ENCODE measurements at regions not wholly inside any gene's neighbourhood (a gene's known extent, or its start where the extent isn't known, plus 50 kb on each side); places are given as distances from the start of the nearest gene placed in this dataset.

DNA sequence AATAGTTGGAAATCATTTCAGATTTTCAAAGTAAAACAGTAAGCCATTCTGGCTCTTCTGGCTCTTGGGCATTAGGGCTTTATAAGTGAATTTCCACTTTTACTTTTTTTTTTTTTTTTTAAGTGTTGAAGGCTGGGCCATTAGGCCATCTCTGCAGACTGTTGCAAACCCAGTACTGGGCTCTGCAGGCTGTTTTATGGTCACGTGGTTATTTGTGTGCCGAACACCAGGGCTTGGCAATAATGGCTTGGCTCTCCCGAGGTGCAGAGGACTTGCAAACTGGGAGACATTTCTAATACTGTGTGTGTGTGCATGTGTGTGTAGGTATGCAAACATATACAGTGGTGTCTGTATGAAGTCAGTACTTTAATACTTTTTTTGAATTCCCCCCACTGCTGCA lies 194.9 kb upstream of the CDH5 start:
- no peak for DNase-seq

DNA sequence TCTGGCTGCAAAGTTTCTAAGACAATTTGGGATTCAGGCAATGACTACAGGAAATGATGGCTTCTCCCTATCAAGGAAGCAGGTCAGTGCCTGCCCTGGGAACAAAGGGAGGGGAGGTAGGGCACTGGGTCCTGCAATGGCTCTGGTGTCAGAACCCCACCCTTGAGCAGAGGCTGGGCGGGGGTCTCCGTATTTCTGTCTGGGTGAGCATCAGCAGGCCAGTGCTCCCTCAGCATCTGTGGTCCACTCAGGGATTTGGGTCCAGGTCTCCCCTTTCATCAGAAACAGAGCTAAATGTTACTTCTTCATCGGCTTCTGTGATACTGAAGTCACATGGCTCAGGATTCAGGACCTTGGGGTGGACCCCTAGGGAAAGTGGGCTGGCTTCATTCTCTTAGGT lies 195.5 kb upstream of the CDH5 start:
- DNase-seq: no peak

GRCh38 chr16:66169817-66170216 lies 196.7 kb upstream of the CDH5 start:
- DNase-seq: no peak

DNA sequence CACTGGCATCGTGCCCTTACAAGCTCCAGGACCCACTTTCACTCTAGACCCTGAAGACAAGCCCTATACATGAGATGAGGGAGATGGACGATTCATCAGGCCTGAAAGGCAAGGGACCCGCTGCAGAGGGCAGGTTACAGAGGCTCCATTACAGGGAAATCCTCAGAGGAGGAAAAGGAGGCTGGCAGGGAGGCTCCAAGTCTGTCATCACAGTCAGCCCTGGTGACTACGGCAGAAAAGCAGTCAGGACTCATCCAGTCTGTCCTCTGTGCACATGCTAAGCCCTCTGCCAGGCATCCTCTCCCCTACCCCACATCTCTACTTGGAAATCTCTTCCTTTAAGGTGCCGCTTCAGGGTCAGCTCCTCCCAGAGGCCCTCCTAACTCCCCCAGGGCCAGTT lies 197.7 kb upstream of the CDH5 start:
- no peak for DNase-seq

- DNase-seq: no peak
Measured at GRCh38 chr16:66167564-66168291, 198.8 kb upstream of the CDH5 start.

GRCh38 chr16:66166490-66166889 lies 200.0 kb upstream of the CDH5 start:
- DNase-seq: no peak

- no peak for DNase-seq
Measured at GRCh38 chr16:66165879-66166278, 200.6 kb upstream of the CDH5 start.

DNA sequence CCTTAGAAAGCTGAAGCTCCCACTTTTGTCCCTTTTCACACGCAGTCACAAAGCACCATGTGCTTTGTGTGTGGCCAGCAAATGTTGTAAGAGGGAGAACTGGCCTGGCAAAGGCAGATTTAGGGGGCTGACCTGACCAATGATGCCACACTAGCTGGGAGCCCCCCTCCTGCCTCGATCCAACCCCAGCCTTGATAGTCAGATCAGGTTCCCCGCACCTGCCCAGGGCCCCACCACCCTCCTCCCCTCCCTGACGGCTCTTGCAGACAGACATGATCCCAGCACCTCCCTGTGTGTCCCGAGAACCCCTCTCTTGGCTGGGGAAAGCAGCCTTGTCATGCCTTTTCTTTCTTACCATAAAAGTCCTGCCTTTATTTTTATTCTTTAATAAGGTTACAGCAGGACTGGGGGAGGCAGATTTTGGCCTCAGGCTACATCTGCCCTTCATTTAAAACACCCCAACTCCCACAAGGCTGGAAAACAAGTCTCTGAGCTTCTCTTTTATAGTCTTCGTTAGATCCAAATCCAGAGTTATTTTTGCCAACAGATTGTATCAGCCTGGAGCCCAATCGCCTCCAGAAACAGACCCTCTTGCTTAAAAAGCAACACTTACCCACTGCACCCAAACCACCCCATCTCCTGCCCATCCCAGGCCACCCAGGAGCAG lies 201.8 kb upstream of the CDH5 start:
- DNase-seq: peak in 1 of 3 donors; percentile 43

DNA sequence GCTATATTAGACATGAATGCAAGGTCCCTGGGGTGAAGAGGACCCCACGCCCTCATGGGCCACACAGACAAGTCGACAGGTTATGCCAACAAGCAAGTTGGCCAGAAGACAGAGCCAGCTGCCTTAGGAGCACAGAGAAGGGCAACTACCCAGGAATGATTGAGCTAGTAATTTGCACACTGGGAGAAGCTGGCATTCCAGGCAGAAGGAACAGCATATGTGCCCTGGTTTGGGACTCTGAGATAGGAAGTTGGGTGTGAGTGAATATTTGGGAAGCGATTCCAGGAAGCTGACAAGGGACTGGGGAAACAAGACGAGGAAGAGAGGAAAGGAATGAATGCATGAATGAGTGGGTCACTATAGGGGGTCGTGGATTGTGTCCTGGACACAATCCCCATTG lies 203.7 kb upstream of the CDH5 start:
- DNase-seq: no peak

DNA sequence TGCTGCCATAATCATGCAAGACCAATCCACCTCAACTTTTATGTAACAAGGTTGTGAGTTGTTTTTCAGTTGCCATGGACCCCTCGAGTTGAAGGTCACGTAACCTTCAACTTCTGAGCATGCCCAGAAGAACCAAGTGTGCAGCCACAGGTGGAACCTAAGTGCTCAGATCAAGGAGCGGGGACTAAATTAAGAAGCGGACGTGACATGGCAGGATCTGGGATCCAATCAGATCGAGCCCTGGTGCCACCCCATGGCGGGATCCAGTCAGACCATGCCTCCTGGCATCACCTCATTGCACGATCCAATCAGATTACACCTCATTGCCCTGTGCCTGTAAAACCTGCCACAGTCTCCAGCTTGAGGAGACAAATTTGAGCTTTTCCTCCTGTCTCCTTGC lies 204.5 kb upstream of the CDH5 start:
- DNase-seq: no peak

GRCh38 chr16:66161269-66161668 lies 205.2 kb upstream of the CDH5 start:
- DNase-seq: no peak

- no peak for DNase-seq
Measured at GRCh38 chr16:66159987-66160386, 206.5 kb upstream of the CDH5 start.

GRCh38 chr16:66156538-66156937 lies 210.0 kb upstream of the CDH5 start:
- DNase-seq: no peak

DNA sequence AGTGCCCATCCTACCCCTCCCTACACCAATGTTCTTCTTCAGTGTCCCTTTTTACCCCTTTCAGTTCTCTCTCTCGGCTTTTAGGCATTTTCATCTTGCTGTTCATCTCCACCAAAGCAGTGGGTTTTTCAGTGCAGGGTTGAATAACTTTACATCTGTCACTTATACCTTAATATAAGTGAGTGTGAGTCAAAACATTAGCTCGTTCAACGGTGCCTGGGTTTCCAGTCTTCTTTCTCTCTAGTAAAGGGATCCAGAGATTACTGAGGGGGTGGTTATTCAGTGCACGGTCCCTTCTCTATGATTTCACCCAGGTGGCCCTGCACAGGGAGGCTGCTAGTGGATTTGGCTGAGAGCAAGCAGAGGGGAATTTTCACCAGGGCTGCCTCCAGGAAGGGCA lies 210.6 kb upstream of the CDH5 start:
- no peak for DNase-seq

DNA sequence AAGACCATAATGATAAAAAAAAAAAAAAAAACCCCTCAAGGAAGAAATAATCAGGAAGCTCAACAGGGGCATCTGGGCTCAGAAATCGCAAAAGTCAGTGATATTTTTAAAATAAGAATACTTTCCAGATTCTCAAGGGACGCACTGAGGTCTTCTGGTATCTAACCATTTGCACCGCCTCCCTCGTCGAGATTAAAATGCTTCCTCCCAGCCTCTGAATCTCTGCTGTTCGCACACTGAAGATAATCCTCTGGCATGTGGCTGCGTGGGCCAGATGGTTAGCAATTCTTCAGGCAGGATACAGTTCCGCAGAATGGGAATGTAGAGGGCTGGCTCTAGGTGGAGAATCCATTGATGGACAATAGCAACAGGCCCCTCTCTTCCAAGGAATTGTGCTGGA lies 211.7 kb upstream of the CDH5 start:
- DNase-seq: peak in 1 of 3 donors; percentile 59

DNA sequence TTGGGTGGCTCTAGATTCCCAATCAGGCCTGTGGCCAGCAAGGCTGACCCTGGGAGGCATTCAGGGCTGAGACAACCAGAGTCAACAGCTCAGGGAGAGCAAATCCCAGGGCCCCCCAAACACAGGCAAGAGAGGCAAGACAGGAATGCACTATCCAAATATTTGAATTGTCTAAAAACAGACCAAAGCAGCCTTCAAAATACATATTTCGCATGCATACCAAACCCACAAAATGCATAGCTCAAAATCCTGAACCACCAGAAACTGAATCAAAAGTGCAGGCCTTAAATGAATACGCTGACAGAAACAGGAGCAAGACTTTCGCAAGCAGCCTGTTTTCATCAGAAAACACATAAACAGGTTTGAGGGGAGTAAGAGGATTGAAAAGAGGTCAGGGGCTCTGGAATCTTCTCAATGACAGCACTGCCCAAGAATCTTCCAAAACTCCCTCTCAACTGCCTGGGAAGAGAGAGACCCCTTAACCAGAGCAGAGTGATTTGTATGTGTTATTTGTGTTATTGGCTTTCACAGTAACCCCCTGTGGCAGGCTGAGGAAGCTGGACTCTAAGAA lies 213.6 kb upstream of the CDH5 start:
- DNase-seq: peak in 2 of 3 donors; percentile 38 to 92

DNA sequence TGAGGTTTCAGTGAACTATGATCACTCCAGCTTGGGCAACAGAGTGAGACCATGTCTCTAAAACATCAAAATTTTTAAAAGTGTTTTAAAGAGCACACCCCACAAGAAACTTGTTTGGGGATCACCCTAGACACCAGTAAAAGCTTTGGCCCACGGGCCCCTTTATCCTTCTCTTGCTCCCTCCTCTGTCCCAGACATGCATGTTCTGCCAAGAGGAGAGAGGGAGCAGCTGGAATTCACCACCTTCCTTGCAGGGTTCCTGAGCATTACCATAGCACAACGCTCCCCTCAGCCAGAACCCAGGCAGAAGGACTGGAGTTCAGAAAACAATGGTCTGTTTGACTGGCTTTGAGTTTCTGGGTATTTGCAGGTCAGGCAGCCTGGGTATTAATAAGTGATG lies 214.3 kb upstream of the CDH5 start:
- DNase-seq: no peak

GRCh38 chr16:66150698-66151482 lies 215.6 kb upstream of the CDH5 start:
- no peak for DNase-seq

DNA sequence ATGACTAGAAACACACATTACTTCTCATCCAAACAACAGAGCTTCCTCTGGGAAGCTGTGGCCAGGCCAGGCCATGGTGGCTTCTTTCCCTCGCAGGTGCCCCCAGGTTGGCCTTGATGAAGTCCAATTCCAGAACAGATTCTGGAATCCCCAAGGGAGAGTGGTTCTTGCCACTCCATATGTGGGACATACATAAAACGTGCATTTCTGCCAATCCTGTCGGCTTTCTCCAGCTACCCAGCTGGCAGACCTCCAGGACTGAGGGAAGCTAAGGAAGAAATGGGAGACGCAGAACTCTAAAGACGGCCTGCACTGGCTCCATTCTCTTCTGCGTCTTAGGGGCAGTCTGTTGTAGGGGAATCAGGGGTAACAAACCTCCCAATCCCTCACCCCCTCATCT lies 219.2 kb upstream of the CDH5 start:
- peak in 2 of 3 donors; percentile 57 to 65 for DNase-seq

GRCh38 chr16:66146798-66147197 lies 219.7 kb upstream of the CDH5 start:
- DNase-seq: peak in 2 of 3 donors; percentile 52 to 80

DNA sequence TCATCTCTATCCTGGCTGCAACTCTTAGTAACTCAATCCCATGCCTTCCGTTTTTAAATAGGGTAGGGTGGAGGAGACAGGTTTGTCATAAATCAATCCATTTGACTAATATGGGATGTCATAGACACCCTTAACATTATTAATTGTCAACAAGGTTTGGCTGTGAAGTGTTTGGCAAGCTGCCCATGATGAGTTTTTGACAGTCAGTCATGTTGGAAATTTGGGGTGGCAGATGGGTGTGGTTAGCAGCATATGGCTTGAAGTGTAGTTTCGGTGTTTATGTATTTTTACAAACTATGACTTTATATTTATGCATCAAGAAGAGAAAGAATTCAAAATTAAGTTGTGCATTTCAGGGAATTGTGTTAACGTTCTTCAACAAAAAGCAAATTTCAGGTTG lies 221.8 kb upstream of the CDH5 start:
- DNase-seq: no peak

DNA sequence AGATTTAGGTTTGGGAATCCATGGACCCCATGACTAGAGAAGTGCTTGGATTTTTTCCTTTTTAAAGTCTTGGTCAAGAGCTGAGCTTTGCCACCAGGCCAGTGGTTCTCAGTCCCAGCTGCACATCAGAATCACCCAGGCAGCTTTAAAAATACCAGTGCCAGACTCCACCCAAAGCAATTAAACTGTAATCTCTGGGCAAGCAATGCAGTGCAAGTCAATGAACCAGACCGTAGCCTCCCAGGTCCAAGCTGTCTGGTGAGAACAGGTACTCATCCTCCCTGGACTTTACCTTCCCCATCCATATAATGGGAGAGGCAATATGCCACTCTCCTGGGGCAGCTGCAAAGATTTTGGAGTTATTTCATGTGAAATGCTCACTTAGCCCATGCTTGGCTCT lies 223.1 kb upstream of the CDH5 start:
- DNase-seq: no peak

DNA sequence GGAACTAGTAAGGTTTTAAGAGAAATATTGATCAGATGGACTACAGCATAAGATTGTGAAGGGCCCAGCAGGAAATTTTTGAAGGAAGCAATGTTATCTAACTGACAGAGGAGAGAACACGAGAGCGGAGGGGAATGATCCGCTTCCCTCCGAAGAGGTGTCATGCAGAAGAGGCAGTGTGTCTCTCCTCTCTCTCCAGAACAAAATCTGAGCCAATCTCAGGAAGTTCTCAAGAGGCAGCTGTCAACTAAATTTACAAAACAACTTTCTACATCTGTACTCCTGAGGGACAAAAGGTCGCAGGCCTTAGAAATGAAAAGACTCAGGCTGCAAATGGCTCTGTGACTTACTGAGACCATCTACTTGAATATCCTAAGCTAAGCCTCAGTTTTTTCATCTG lies 224.6 kb upstream of the CDH5 start:
- DNase-seq: no peak

Measured in muscle of back (tissue), 3 donors.